NB4 (cell line): ENCODE measurements at regions not wholly inside any gene's neighbourhood (a gene's known extent, or its start where the extent isn't known, plus 50 kb on each side); places are given as distances from the start of the nearest gene placed in this dataset.

Experiments used
- CTCF ChIP-seq: IDR thresholded peaks from one replicate; pipeline ENCODE4 v1.5.1; 2012; ENCODE audit warnings: low read depth, low read length
- MAX ChIP-seq: IDR thresholded peaks from 2 replicates; pipeline ENCODE4 v1.6.1; 2011; ENCODE audit warnings: low read depth, low read length
- POLR2A ChIP-seq: IDR thresholded peaks from 2 replicates; pipeline ENCODE4 v1.6.1; 2011; ENCODE audit warnings: mild to moderate bottlenecking; ENCODE audit not compliant: insufficient read length; ENCODE audit errors: extremely low read depth

- TF ChIP-seq POLR2A (no peak), CTCF (no peak), MAX (no peak)
These were observed 186.8 kb upstream of the LRATD1 start for GRCh38 chr2:14445670-14446069.
